Heart left ventricle (tissue), 16 donors: ENCODE measurements at regions not wholly inside any gene's neighbourhood (a gene's known extent, or its start where the extent isn't known, plus 50 kb on each side); places are given as distances from the start of the nearest gene placed in this dataset.

Source experiments
- ATAC-seq, 4 donors: fragments of 200-7000 bp; cut with Tn5 transposase; one replicate each; pipeline ENCODE4 v1.9.1; 2020 to 2022; ENCODE audit warnings: moderate library complexity in 4 of 4, mild to moderate bottlenecking in 3 of 4, moderate number of reproducible peaks in 1 of 4
- DNase-seq, 5 donors: peaks; one replicate each; pipeline ENCODE4 v3.0.0-alpha.2; 2020
- H3K27ac ChIP-seq, 12 donors: fragments of 200-600 bp; sonication (generic) in 4 of 12; one replicate each; pipeline versions ENCODE4 v1.5.0 to v1.8.0; 2016 to 2022; ENCODE audit warnings: mild to moderate bottlenecking in 2 of 12
- H3K27me3 ChIP-seq, 9 donors: fragments of 200-600 bp; sonication (generic) in 2 of 9; one replicate each; pipeline versions ENCODE4 v1.5.1 to v1.8.0; 2016 to 2022; ENCODE audit warnings: mild to moderate bottlenecking in 3 of 9
- H3K36me3 ChIP-seq, 9 donors: fragments of 200-600 bp; sonication (generic) in 2 of 9; one replicate each; pipeline versions ENCODE4 v1.5.0 to v1.8.0; 2018 to 2022; ENCODE audit warnings: mild to moderate bottlenecking in 2 of 9
- H3K4me1 ChIP-seq, 12 donors: fragments of 200-600 bp; sonication (generic) in 4 of 12; one replicate each; pipeline versions ENCODE4 v1.5.0 to v1.8.0; 2016 to 2022; ENCODE audit warnings: mild to moderate bottlenecking in 3 of 12
- H3K4me3 ChIP-seq, 12 donors: fragments of 200-600 bp; sonication (generic) in 4 of 12; one replicate each; pipeline versions ENCODE4 v1.5.0 to v1.8.0; 2017 to 2022; ENCODE audit warnings: mild to moderate bottlenecking in 9 of 12, moderate library complexity in 4 of 12
- H3K9me3 ChIP-seq, 12 donors: fragments of 200-600 bp; sonication (generic) in 4 of 12; one replicate each; pipeline versions ENCODE4 v1.5.0 to v1.8.0; 2016 to 2022; ENCODE audit warnings: mild to moderate bottlenecking in 1 of 12
- CTCF ChIP-seq, 12 donors: fragments of 200-600 bp; sonication (generic) in 4 of 12; IDR thresholded peaks; one replicate each; pipeline versions ENCODE4 v1.5.0 to v1.8.0; 2018 to 2022; ENCODE audit warnings: antibody characterized with exemption in 12 of 12, mild to moderate bottlenecking in 5 of 12
- POLR2A ChIP-seq, 2 donors: fragments of 450-650 bp; IDR thresholded peaks; one replicate each; pipeline ENCODE4 v1.6.1; 2017; ENCODE audit warnings: antibody characterized with exemption in 2 of 2, mild to moderate bottlenecking in 2 of 2, moderate library complexity in 2 of 2
- WGBS, 4 donors: extraction: QIAGEN DNeasy Blood & Tissue Kit in 2 of 4; methylation state at CpG; one replicate each; pipeline versions ENCODE4 v1.1.5 to v1.1.7; 2013 to 2018; 5-methylcytosine and 5-hydroxymethylcytosine counted together
- intact Hi-C, 10 donors: fragments of 100-400 bp; cut with DNase I; formaldehyde crosslinking; loops; one replicate each; pipeline versions ENCODE4 v1.11.1 to v1.14.2; 2022
- donor health status: ischemic (EF 13 %, LVEDD 7.1; RV severe dilation, severe dysfunction).
- donor health status: healthy with polysubstance abuse.
- donor health status: DM: no; HTN: yes; CAD: no.
- donor health status: DM: no; HTN: no; CAD: no.
- donor health status: ischemic (EF 25% LVEDD 6.9; RV normal size, moderate dysfunction).
- donor health status: ischemic (EF 25% LVEDD 5.7; RV mildly dilated, moderate dysfunction).
- donor health status: healthy.
- donor health status: DM: yes; HTN: yes; CAD: no.
- donor health status: ischemic (EF 35%, LVEDD 5.7; RV mildly dilated, moderate dysfunction).
- donor health status: nonischemic (EF 11% LVEDD 7.7; RV severe dilation, severe dysfunction).
- donor health status: DM: yes; HTN: yes; CAD: no.
- donor health status: PGD.
- donor health status: ischemic (EF 29% LVEDD 5.4; RV normal size, mild dysfunction).
- donor health status: nonischemic (EF 23%, LVEDD 6.1; RV moderate dilation, normal function).

GRCh38 chr5:130337179-130337888 is 433.1 kb downstream of the CHSY3 start:
- no peaks in the 10 kb centered on the region for H3K27me3 ChIP-seq
- DNase-seq: no peak
- H3K4me1 ChIP-seq: peaks cover 0 to 14% (median 0%) of the 10 kb centered on the region in 12 donors
- WGBS, 4 donors: 28 to 40% (median 37%) methylated on average over 7 of the region's 7 CpGs
- TF ChIP-seq CTCF (IDR thresholded peaks at IDR 0.05) (no peak), POLR2A (IDR thresholded peaks at IDR 0.05) (no peak)
- H3K9me3 ChIP-seq: no peaks in the 10 kb centered on the region
- no peaks in the 10 kb centered on the region for H3K36me3 ChIP-seq
- peak overlapping the region in 3 of 12 donors; percentile 3 to 50 (median 12) for H3K27ac ChIP-seq
- H3K4me3 ChIP-seq: peak overlapping the region in 5 of 12 donors; percentile 0 to 32 (median 8)
- ATAC-seq: peak in 2 of 4 donors; percentile 62 to 69
- intact Hi-C loops: no loop called here

GRCh38 chr5:130335117-130335516 is 430.9 kb downstream of the CHSY3 start:
- no peak overlapping the region for H3K27ac ChIP-seq
- no peak overlapping the region for H3K4me3 ChIP-seq
- no peak for DNase-seq
- no peaks in the 10 kb centered on the region for H3K27me3 ChIP-seq
- 63 to 88% (median 77%) methylated on average over 1 of the region's 1 CpG for WGBS, 4 donors
- H3K36me3 ChIP-seq: no peaks in the 10 kb centered on the region
- TF ChIP-seq CTCF (IDR thresholded peaks at IDR 0.05) (no peak), POLR2A (IDR thresholded peaks at IDR 0.05) (no peak)
- intact Hi-C loops: no loop called here
- no peaks in the 10 kb centered on the region for H3K9me3 ChIP-seq
- H3K4me1 ChIP-seq: peaks cover 0 to 14% (median 0%) of the 10 kb centered on the region in 12 donors
- ATAC-seq: no peak

GRCh38 chr5:130333089-130333488 is 428.8 kb downstream of the CHSY3 start:
- no peak for DNase-seq
- WGBS, 4 donors: 57 to 74% (median 68%) methylated on average over 2 of the region's 2 CpGs
- ATAC-seq: no peak
- no peak overlapping the region for H3K27ac ChIP-seq
- no peaks in the 10 kb centered on the region for H3K36me3 ChIP-seq
- TF ChIP-seq POLR2A (IDR thresholded peaks at IDR 0.05) (no peak), CTCF (IDR thresholded peaks at IDR 0.05) (no peak)
- peaks cover 0 to 14% (median 0%) of the 10 kb centered on the region in 12 donors for H3K4me1 ChIP-seq
- no peaks in the 10 kb centered on the region for H3K27me3 ChIP-seq
- peaks cover 0 to 9% (median 0%) of the 10 kb centered on the region in 12 donors for H3K9me3 ChIP-seq
- intact Hi-C loops: no loop called here
- H3K4me3 ChIP-seq: no peak overlapping the region

GRCh38 chr5:130331332-130331731 is 427.1 kb downstream of the CHSY3 start:
- no peak for DNase-seq
- H3K4me1 ChIP-seq: no peaks in the 10 kb centered on the region
- intact Hi-C loops: no loop called here
- no peak overlapping the region for H3K4me3 ChIP-seq
- no peaks in the 10 kb centered on the region for H3K36me3 ChIP-seq
- H3K27ac ChIP-seq: no peak overlapping the region
- ATAC-seq: no peak
- H3K27me3 ChIP-seq: no peaks in the 10 kb centered on the region
- peaks cover 0 to 9% (median 0%) of the 10 kb centered on the region in 12 donors for H3K9me3 ChIP-seq
- no peak for TF ChIP-seq POLR2A (IDR thresholded peaks at IDR 0.05)
- TF ChIP-seq CTCF (IDR thresholded peaks at IDR 0.05): no peak
- 91 to 97% (median 95%) methylated on average over 3 of the region's 3 CpGs for WGBS, 4 donors
